HG02610 (cell line): ENCODE measurements at regions not wholly inside any gene's neighbourhood (a gene's known extent, or its start where the extent isn't known, plus 50 kb on each side); places are given as distances from the start of the nearest gene placed in this dataset.
"Not testable (repeated sequence)": the region's sequence is repeated elsewhere in the genome, so short reads cannot be mapped to it uniquely, and the experiment has no call there.

Experiments
- ATAC-seq: cut with Tn5 transposase; IDR thresholded peaks from one replicate; pipeline ENCODE4 v1.9.1; 2021; ENCODE audit warnings: mild to moderate bottlenecking, moderate library complexity; ENCODE audit not compliant: unreplicated experiment

DNA sequence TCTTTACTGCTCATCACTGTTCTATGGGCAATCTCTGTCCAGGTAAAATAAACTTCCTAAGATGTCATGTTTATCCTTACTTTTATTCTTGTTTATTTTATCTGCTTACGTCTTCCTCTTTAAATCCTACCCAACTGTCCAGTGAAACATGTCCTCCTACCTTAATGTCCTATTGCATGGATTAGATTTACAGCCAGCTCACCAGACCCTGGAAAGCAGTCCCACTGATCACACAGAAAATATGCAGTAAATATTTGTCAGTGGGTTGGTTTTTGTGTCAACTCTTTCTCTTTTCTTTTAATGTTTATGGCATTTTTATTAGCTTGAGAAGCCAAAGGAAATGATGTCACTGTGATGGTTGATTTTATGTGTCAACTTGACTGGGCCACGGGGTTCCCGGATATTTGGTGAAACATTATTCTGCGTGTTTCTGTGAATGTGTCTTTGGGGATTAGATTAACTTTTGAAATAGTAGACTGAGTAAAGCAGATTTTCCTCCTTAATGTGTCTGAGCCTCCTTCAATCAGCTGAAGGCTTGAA lies 258.3 kb downstream of the SRGAP2C start:
- no peak for ATAC-seq

DNA sequence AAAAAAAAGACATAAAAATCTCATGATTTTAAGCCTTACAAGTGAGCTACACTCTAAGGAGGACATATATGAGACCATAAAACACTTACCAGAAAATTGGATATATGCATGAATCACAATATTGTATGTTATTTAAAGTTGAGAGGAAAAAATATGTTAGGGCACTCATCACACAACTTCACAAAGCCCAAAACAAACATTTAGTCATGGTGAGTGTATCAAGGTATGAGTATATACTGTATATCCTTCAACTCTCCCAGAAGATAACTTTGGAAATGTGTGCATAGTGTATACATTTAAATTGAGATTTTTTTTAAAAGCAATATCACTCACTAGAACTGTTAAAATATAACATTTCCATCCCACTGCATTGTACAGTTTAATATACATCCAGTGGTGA lies 259.3 kb downstream of the SRGAP2C start:
- no peak for ATAC-seq

DNA sequence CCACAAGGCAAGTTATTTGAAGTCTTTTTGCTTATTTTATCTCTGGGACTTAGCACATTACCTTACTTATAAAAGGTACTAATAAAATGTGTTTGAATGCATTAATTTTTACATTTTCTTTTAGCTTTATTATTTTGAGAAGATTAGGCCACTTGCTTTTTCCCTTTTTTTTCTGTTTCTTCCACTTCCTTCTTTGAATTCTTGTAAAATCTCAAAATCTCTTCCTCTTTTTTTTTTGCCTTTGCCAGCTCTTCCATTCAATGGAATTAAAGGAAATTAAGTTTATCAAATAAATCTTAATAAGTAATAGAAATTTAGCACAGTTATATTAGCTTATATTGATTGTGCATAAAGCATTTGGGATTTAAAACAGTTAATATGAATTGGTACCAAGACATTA lies 260.9 kb downstream of the SRGAP2C start:
- ATAC-seq = no peak

DNA sequence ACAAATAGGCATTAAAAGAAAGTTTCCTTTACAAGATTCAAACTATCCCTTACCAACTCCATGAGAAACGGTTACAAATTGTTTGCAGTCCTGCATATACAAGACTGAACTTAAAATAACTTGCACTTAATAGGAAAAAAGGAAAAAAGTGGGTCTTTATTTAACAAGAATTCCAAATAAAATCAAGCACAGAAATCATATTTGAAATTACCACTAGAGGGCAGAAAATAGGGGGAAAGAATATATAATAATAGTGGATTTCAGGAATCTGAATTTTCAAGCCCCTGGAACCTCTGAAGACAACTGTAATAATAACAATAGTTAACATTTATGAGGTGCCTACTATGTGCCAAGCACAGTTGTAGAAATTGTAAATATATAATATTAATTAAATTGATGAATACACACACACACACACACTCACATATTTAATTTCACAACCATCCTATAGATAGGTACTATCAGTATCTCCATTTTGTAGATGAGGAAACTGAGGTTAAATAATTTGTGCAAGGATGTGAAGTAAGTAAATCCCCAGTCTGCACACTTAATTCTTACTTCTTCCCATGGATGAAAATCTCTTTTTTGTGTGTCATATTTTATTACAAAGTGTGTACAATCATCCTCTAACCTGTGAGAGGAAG lies 262.6 kb downstream of the SRGAP2C start:
- not testable (repeated sequence) for ATAC-seq

DNA sequence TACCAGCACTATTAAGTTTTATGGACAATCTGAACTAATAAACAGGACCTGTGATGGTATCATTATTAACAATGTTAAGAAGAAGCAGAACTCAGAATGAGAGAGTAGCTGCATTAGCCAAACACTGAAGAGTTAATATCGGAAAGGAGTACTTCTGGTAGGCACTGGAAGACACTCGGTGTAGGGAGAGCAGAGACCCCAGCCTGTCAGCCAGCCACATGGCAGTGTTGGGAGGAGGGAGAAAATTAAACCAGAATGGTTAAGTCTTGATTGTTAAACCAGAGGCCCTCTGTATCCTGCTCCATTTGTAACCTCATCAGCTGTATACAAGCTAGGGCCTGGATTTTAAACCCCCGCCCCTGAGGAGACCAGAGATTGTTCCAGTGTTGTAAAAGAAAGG lies 263.3 kb downstream of the SRGAP2C start:
- ATAC-seq = not testable (repeated sequence)

DNA sequence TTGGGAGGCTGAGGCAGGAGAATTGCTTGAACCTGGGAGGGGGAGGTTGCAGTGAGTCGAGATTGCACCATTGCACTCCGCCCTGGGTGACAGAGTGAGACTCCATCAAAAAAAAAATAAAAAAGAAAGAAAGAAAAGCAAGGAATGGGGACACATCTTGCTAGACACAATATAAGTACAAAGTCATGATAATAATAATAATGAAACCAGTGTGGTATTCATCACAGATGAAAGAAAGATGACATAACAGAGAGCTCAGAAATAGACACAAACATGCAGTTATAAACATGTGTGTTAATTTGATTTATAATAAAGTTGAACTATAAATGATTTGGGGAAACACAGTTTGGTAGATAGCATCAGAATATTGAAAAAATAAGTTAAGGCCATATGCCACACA lies 264.1 kb downstream of the SRGAP2C start:
- no peak for ATAC-seq

DNA sequence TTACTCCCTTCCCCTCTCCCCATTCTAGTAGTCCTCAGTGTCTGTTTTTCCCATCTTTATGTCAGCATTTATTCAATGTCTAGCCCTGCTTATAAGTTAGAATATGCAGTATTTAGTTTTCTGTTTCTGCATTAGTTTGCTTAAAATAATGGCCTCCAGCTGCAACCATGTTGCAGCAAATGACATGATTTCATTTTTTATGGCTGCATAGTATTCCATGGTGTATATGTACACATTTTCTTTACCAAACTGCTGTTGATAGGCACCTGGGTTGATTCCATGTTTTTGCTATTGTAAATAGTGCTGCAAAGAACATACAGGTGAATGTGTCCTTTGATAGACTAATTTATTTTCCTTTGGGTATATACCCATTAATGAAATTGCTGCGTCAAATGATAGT lies 267.7 kb downstream of the SRGAP2C start:
- no peak for ATAC-seq

DNA sequence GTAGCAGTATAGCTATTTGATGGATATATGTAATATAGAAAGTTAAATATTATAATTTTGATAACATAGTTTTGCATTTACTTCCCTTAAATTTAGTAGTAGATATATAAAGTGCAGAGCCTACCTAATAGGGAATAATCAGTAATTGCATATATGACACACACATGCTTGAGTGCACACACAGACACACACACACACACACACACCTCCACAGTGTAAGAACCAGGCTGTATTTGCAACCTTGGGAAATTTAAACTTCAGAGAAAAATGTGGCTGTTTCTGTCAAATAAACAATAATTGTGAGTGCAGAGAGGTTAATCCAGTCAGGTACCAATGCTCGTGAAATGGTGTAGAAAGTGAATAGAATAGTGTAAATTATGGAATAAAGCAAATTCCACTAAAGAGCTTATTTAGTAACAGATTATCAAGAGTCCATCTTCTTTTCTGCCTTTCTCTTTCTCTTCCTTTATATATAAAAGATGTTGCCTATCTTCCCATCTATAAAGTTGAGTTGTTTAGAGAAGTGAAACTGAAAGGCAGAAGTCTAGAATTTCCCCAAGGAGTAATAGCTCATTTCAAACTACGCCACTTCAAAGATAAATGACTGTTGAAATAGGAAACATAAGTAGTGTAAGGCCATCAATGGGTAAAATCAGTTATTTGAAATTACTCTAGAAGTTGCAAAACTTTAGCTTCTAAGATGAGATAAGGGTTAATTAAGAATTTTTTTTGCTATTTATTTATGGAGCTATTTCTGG lies 273.7 kb downstream of the SRGAP2C start:
- peak; percentile 100 for ATAC-seq

DNA sequence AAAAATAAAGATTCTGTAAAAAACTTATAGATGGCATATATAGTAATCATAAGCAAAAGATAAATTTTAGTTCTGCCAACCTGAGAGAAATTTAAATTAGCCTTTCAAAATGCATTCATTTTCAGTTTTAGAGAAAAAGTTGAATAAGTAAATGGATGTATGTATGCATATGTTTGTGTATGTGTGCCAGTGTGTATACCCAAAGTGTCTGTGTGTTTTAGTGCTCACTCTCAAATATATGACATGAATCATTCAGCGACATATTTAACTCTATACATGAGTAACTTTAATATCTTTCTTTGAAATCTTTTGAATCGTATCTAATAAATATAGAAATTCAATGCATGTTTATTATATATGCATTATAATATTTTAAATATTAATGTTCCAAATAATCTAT lies 274.5 kb downstream of the SRGAP2C start:
- ATAC-seq = no peak

DNA sequence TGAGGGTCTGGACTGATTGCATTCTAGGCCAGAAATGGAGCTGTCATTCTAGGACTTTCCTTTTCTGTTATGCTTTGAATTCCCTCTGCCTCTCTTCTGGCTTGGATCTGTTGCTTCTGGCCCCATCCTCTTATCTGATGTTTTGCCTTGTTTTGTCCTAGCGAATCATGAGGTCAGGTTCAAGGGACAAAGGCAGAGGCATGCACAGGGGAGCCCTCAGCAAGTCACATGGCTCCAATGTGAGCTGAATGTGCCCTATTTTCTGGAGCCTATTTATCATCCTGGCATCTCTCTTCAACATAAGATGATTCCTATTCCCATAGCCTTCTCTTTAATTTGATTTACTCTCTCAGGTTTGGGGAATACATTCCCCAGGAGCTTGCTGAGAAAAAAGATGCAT lies 284.6 kb downstream of the SRGAP2C start:
- not testable (repeated sequence) for ATAC-seq

DNA sequence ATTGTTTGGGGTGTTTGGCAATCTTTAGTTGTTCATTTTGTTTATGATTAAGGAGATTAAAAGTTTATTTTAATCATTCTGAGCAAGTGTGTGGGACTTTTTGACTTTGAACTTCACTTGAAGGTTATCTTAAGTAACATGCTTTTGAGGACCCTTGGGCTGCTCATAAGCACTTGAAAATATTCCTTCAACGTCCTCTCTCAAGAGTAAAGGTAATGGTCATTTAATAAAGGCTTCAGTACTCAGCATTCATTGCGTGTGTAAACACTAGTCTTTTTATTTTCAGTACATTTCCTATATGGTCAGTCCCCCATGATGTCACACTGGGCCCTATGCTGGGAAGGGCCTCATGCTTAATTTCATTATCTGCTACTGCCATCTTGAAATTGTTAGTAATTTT lies 285.6 kb downstream of the SRGAP2C start:
- ATAC-seq = not testable (repeated sequence)

DNA sequence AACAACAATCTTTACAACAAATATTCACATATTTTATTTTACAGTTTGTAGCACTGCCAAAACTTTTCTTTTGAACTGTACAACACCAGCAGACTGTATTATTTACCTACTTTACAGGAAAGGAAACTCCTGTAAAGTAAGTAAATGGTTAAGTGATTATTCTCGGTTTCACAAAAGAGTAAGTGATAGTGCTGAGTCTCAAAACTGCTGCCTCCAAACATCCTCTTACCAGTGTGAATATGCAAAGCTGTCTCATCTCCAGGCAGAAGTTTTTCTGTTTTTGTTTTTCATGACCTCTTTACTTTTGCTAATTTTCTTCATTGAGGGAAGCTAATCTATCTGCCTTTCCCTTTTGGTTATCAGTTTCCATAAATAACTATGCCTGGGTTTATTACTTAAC lies 286.7 kb downstream of the SRGAP2C start:
- ATAC-seq = no peak

DNA sequence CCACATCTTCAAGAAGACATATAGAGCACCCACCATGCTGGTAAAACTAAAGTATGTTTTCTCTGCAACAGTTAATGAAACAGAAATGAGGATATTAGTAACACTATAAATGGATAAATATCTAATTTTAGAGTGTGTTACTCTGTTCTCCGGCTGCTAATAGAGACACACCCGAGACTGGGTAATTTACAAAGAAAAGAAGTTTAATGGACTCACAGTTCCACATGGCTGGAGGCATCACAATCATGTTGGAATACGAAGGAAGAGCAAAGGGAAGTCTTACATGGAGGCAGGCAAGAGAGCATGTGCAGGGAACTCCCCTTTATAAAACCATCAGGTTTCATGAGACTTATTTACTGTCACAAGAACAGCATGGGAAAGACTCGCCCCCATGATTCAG lies 287.2 kb downstream of the SRGAP2C start:
- ATAC-seq = no peak

DNA sequence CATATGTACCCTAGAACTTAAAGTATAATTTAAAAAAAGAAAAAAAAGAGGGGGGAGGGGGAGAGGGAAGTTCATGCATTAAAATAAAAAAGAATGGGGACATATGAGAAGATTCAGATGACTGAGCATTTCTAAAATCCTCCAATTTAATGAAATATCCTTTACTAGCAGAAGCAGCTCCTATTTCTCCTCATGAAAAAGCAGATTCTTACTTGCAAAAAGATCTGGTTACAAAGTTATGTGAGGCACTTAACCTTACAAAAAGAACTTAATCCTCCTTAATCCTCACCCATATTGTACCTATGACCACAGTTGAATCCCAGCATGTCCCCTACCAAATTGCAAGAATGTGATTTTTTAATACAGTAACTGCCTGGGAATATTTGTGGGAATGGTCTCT lies 298.5 kb downstream of the SRGAP2C start:
- ATAC-seq = no peak

DNA sequence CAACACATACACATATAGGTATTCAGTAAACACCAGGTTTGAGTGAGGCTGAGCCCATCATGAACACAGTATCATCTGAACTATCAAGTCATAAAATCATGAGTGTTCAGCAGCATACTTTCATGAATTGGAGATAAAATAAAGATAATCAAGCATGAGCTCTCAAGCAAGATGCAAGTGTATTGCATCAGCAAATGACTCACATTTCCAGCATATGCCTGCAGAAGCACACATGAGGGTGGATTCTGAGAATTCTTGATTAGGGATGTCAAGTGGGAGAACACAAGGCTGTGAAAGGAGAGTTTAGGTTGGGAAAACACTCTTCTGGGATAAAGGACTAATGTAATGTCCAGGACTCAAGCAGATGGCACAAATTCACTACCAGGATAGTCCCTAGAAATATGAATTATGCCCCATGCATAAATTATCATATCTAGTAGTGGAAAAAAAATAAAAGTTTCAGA lies 299.2 kb downstream of the SRGAP2C start:
- ATAC-seq = no peak

DNA sequence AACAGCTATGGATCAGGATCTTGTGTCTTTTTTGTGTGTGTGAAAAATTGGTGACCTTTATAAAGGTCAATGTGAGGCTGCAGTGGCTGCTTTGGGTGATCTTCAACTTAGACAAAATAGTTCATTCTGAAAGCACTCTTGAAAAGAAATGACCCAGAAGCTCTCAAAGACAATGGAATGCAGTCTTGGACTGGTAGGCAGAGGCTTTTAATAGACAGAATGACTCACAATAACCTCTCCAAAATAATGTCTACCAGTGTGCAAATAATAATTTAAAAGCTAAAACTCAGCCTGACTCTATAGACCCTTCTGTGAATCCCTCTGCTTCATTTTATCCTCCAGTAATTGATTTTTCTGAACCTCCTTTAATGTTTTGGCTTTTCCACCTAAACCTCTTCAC lies 310.0 kb downstream of the SRGAP2C start:
- ATAC-seq = not testable (repeated sequence)

DNA sequence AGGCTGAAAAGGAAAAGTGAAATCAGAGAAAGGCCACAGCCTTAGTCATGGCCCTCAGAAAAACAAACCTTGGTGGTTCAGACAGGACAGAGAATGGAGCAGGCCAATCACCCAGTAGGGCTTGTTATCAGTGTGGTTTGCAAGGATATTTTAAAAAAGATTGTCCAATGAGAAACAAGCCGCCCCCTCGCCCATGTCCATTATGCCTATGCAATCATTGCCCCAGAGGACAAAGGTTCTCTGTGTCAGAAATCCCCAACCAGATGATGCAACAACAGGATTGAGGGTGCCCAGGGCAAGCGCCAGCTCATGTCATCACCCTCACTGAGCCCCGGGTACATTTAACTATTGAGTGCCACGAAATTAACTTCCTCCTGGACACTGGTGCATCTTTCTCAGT lies 326.7 kb downstream of the SRGAP2C start:
- not testable (repeated sequence) for ATAC-seq

DNA sequence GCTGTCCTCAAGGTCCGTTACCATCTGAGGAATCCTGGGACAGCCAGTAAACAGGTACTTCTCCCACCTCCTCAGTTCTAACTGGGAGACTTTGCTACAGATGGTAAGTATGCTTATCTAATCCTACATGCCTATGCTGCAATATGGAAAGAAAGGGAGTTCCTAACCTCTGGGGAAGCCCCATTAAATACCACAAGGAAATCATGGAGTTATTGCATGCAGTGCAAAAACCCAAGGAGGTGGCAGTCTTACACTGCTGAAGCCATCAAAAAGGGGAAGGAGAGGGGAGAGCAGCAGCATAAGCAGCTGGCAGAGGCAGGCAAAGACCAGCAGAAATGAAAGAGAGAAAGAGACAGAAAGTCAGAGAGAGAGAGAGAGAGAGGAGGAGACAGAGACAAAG lies 327.1 kb downstream of the SRGAP2C start:
- ATAC-seq = not testable (repeated sequence)

DNA sequence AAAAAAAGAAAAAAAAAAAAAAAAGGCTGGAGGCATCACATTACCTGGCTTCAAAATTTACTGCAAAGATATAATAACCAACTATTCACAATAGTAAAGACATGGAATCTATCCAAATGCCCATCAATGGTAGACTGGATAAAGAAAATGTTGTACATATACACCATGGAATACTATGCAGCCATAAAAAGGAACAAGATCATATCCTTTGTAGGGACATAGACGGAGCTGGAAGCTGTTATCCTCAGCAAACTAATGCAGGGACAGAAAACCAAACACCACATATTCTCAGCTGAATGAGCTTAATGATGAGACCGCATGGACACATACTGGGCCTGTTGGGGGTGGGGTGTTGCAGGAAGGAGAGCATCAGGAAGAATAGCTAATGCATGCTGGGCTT lies 330.5 kb downstream of the SRGAP2C start:
- no peak for ATAC-seq

DNA sequence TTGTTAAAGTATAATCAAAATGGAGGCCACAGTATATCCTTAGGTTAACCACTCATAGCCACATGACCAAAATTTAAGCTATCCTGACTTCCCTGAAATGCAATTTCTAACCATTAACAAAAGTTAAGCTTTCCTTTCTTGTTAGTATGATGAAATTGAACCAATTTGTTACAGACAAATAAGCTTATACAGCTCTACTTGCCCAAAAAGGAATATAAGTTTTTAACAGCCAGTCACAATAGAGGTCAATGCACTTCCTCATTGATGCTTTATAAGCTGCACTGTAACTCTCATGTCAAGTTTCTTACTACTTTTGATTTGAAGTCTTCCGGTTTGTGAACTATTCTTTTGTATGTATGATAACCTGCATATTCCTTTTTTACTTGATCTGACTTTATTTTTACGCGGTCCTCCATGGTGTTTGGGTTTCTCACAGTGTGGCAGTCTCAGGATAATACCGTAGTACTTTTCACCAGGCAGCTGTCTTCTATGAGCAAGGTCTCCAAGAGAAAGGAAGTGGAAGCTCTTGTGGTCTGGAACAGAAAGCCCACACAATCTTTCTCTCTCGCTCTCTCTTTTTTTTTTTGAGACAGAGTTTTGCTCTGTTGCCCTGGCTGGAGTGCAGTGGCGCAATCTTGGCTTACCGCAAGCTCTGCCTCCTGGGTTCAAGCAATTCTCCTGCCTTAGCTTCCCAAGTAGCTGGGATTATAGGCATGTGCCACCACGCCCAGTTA lies 331.6 kb downstream of the SRGAP2C start:
- ATAC-seq = peak; percentile 72

DNA sequence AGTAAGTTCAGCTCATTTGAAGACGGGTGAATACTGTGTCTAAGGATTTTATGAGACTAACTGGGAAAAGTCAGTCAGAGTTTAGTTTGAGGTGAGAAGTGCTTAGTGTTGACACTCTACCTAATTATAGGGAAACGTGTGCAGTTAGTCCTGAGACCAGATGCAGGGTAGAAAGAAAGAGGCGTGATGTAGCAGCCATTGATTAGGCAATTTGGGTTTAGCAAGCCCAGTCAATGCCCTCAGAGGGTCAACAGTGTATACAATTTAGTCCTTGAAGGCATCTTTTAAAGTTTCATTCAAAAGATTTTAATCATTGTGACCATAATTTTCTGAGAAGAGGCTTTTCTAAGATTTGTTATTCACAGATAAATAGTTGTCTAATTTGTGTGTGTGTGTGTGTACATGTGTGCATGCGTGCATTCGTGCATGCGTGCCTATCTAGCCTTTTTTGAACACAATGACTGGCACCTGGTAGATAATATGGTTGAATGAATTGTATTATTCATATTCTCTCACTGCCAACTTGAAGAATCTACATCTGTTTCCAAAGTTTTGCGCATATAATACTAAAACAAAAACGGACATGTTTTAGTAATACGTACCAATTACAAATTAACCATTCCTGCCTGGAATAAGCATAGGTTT lies 332.9 kb downstream of the SRGAP2C start:
- ATAC-seq = no peak
